SK-N-SH (cell line): ENCODE measurements at regions not wholly inside any gene's neighbourhood (a gene's known extent, or its start where the extent isn't known, plus 50 kb on each side); places are given as distances from the start of the nearest gene placed in this dataset.

Source experiments
- CTCF ChIA-PET: fragments of 300-600, 350-600 bp; formaldehyde crosslinking; extraction: SDS; loops from one replicate; lab custom pipeline; 2021; lab: Yijun Ruan, JAX
- POLR2A ChIA-PET: fragments of 350-600 bp; sonication (Branson Sonifier 250); formaldehyde crosslinking; extraction: SDS; loops from one replicate; lab custom pipeline; 2020; ENCODE audit warnings: antibody characterized with exemption, inconsistent platforms; lab: Yijun Ruan, JAX
- DNase-seq: peaks from one replicate; pipeline ENCODE4 v3.0.0; 2012
- H2AFZ ChIP-seq: fragments of 200-600 bp; sonication (generic); 2 replicates; pipeline ENCODE4 v1.8.1; 2016; ENCODE audit warnings: antibody characterized with exemption, mild to moderate bottlenecking, low read depth
- H3F3A ChIP-seq: fragments of 200-600 bp; sonication (generic); replicated peaks from 2 replicates; pipeline ENCODE3; 2016; ENCODE audit warnings: antibody characterized with exemption, mild to moderate bottlenecking; ENCODE audit not compliant: insufficient read depth
- H3K27ac ChIP-seq, 2 experiments: fragments of 200-500 bp in 1 of 2; fragments of 200-600 bp in 1 of 2; sonication (Bioruptor generic) in 1 of 2; sonication (generic), shearing (Covaris generic) in 1 of 2; 2 replicates each; pipeline versions ENCODE4 v1.5.1 to v1.6.1; 2014 to 2016; ENCODE audit warnings: low read depth in 2 of 2, inconsistent platforms in 1 of 2, low read length in 1 of 2, mild to moderate bottlenecking in 1 of 2, mixed read lengths in 1 of 2
- H3K27me3 ChIP-seq: fragments of 200-600 bp; sonication (generic), shearing (Covaris generic); 2 replicates; pipeline ENCODE4 v1.6.1; 2016; ENCODE audit warnings: mixed run types; ENCODE audit not compliant: insufficient read depth
- H3K36me3 ChIP-seq, 2 experiments: fragments of 200-500 bp in 1 of 2; fragments of 200-600 bp in 1 of 2; sonication (Bioruptor generic) in 1 of 2; sonication (generic) in 1 of 2; replicated peaks in 1 of 2; 2 replicates each; pipeline versions ENCODE3 to v1.5.1; 2014 to 2016; ENCODE audit warnings: low read length in 1 of 2, mild to moderate bottlenecking in 1 of 2; ENCODE audit not compliant: insufficient read depth in 2 of 2, control insufficient read depth in 1 of 2
- H3K4me1 ChIP-seq, 2 experiments: fragments of 200-500 bp in 1 of 2; fragments of 200-600 bp in 1 of 2; sonication (Bioruptor generic) in 1 of 2; sonication (generic), shearing (Covaris generic) in 1 of 2; 2 replicates each; pipeline versions ENCODE4 v1.5.1 to v1.6.1; 2014 to 2016; ENCODE audit warnings: low read depth in 1 of 2, low read length in 1 of 2, mixed run types in 1 of 2; ENCODE audit not compliant: insufficient read depth in 2 of 2, control insufficient read depth in 1 of 2
- H3K4me2 ChIP-seq: fragments of 200-600 bp; sonication (generic), shearing (Covaris generic); 2 replicates; pipeline ENCODE4 v1.6.1; 2017; ENCODE audit warnings: mixed run types
- H3K4me3 ChIP-seq, 2 experiments: fragments of 200-500 bp in 1 of 2; fragments of 200-600 bp in 1 of 2; sonication (Bioruptor generic) in 1 of 2; sonication (generic), shearing (Covaris generic) in 1 of 2; 2 replicates each; pipeline versions ENCODE4 v1.5.1 to v1.8.1; 2014 to 2016; ENCODE audit warnings: low read depth in 2 of 2, inconsistent platforms in 1 of 2, low read length in 1 of 2, mild to moderate bottlenecking in 1 of 2, mixed read lengths in 1 of 2, moderate library complexity in 1 of 2
- H3K79me2 ChIP-seq: fragments of 200-600 bp; sonication (generic); 2 replicates; pipeline ENCODE4 v1.8.1; 2017; ENCODE audit warnings: mild to moderate bottlenecking; ENCODE audit not compliant: insufficient read depth
- H3K9ac ChIP-seq: fragments of 200-600 bp; sonication (generic); 2 replicates; pipeline ENCODE4 v1.6.1; 2017; ENCODE audit warnings: mixed run types
- H3K9me2 ChIP-seq: fragments of 200-600 bp; sonication (generic); 2 replicates; pipeline ENCODE4 v1.6.1; 2017; ENCODE audit warnings: mixed run types
- H3K9me3 ChIP-seq: fragments of 200-600 bp; sonication (generic); 2 replicates; pipeline ENCODE4 v1.6.1; 2017; ENCODE audit warnings: mixed run types, mild to moderate bottlenecking, moderate library complexity
- H4K20me1 ChIP-seq: fragments of 200-600 bp; sonication (generic); 2 replicates; pipeline ENCODE4 v1.6.1; 2017; ENCODE audit warnings: mild to moderate bottlenecking, mixed run types; ENCODE audit not compliant: insufficient read depth
- CHD2 ChIP-seq: fragments of 150-350 bp; IDR thresholded peaks from 2 replicates; pipeline ENCODE4 v1.6.1; 2018; ENCODE audit warnings: low read length; ENCODE audit not compliant: partially characterized antibody
- CTCF ChIP-seq: fragments of 200-600 bp; sonication (generic); IDR thresholded peaks from 2 replicates; pipeline ENCODE4 v1.6.1; 2017; ENCODE audit warnings: antibody characterized with exemption, mild to moderate bottlenecking, moderate library complexity
- EP300 ChIP-seq, 2 experiments: IDR thresholded peaks; 2 replicates each; pipeline versions ENCODE4 v1.4.0 to v1.6.1; 2012; ENCODE audit warnings: borderline replicate concordance in 1 of 2, low read depth in 1 of 2, low read length in 1 of 2
- EZH2phosphoT487 ChIP-seq: fragments of 200-600 bp; sonication (generic); IDR thresholded peaks from 2 replicates; pipeline ENCODE4 v1.6.1; 2017; ENCODE audit warnings: low read depth, mixed run types, mild to moderate bottlenecking, antibody characterized with exemption, moderate library complexity, borderline replicate concordance
- FOXJ3 ChIP-seq: sonication (generic); formaldehyde crosslinking; IDR thresholded peaks from 2 replicates; pipeline ENCODE4 v1.5.1; 2020; ENCODE audit warnings: mild to moderate bottlenecking, missing genetic modification reagents
- GABPA ChIP-seq: IDR thresholded peaks from 2 replicates; pipeline ENCODE4 v1.4.0; 2012; ENCODE audit warnings: low read depth, mild to moderate bottlenecking
- JUND ChIP-seq: IDR thresholded peaks from 2 replicates; pipeline ENCODE4 v1.4.0; 2012
- MAX ChIP-seq: IDR thresholded peaks from 2 replicates; pipeline ENCODE4 v1.4.0; 2012; ENCODE audit warnings: low read depth
- MEF2A ChIP-seq: IDR thresholded peaks from 2 replicates; pipeline ENCODE4 v1.4.0; 2012; ENCODE audit warnings: low read depth, borderline replicate concordance
- MXI1 ChIP-seq: IDR thresholded peaks from 2 replicates; pipeline ENCODE4 v1.6.1; 2012; ENCODE audit warnings: mild to moderate bottlenecking, low read depth, low read length, improper control_type of control experiment
- NFIC ChIP-seq: IDR thresholded peaks from 2 replicates; pipeline ENCODE4 v1.4.0; 2012; ENCODE audit warnings: borderline replicate concordance
- RAD21 ChIP-seq: IDR thresholded peaks from 2 replicates; pipeline ENCODE4 v1.6.1; 2012; ENCODE audit warnings: mild to moderate bottlenecking, low read length
- RXRA ChIP-seq: IDR thresholded peaks from 2 replicates; pipeline ENCODE4 v1.4.0; 2012; ENCODE audit warnings: low read depth, mild to moderate bottlenecking, borderline replicate concordance
- SMC3 ChIP-seq: IDR thresholded peaks from 2 replicates; pipeline ENCODE4 v1.6.1; 2012; ENCODE audit warnings: low read depth, low read length, improper control_type of control experiment
- TCF12 ChIP-seq: IDR thresholded peaks from 2 replicates; pipeline ENCODE4 v1.4.0; 2012
- USF1 ChIP-seq: IDR thresholded peaks from 2 replicates; pipeline ENCODE4 v1.4.0; 2012; ENCODE audit warnings: low read depth, borderline replicate concordance
- YY1 ChIP-seq: IDR thresholded peaks from 2 replicates; pipeline ENCODE4 v1.4.0; 2012; ENCODE audit warnings: low read depth, mild to moderate bottlenecking
- WGBS: methylation state at CpG from one replicate; pipeline ENCODE4 v1.1.6; 2017; ENCODE audit warnings: low lambda C conversion rate; 5-methylcytosine and 5-hydroxymethylcytosine counted together
- TF ChIP-seq, protein P1 (sequence below): fragments of 150-350 bp; IDR thresholded peaks from 2 replicates; pipeline ENCODE4 v1.6.1; 2017; ENCODE audit warnings: antibody characterized with exemption, low read length, low read depth, borderline replicate concordance
- TF ChIP-seq, protein P2 (sequence below): IDR thresholded peaks from 2 replicates; pipeline ENCODE4; 2012
- TF ChIP-seq, protein P3 (sequence below): fragments of 150-350 bp; IDR thresholded peaks from 2 replicates; pipeline ENCODE4 v1.6.1; 2016; ENCODE audit warnings: mild to moderate bottlenecking, low read depth, low read length

DNA sequence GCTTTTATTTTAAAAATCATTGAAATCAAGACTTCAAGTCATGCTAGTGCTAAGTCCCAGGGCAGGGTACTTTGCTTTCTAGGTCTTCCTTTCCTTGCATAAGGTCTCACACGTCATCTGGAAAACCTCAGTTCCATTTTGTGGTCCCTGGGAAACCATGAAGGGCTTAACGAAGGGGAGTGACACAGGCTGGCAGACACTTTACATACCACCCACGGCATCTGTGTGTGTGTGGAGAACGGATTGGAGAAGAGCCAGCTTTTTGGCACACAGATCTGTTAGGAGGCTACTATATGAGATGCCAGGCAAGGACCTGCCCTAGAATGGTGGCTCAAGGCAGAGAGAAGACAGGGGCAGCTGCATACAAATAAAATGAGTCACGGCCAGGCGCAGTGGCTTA lies 107.5 kb upstream of the NSMCE3 start:
- H3F3A ChIP-seq, result no peaks in the 10 kb centered on the region
- peaks cover 0 to 4% of the 10 kb centered on the region in 2 experiments; a peak in 1 of 4 replicates for H3K4me1 ChIP-seq
- H2AFZ ChIP-seq, result no peak overlapping the region
- ChIA-PET POLR2A (no interaction called here), CTCF (interaction anchor here (1.4 kb wide), 1 partner anchor 8 kb away, joined by 3 read pairs; no protein-coding TSS in a partner anchor)
- H4K20me1 ChIP-seq, result no peaks in the 10 kb centered on the region
- no peak overlapping the region for H3K27ac ChIP-seq
- TF ChIP-seq FOXJ3 (CRISPR knock-in tag) (no peak), TCF12 (no peak), MXI1 (no peak), EZH2phosphoT487 (no peak), CTCF (no peak), RXRA (no peak), JUND (no peak), USF1 (no peak), MEF2A (no peak)
- TF ChIP-seq, protein P1, sequence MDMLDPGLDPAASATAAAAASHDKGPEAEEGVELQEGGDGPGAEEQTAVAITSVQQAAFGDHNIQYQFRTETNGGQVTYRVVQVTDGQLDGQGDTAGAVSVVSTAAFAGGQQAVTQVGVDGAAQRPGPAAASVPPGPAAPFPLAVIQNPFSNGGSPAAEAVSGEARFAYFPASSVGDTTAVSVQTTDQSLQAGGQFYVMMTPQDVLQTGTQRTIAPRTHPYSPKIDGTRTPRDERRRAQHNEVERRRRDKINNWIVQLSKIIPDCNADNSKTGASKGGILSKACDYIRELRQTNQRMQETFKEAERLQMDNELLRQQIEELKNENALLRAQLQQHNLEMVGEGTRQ, result no peak
- no peak overlapping the region for H3K9ac ChIP-seq
- no peak overlapping the region for H3K4me3 ChIP-seq
- 42% methylated on average over 6 of the region's 6 CpGs for WGBS
- no peaks in the 10 kb centered on the region for H3K79me2 ChIP-seq
- no peaks in the 10 kb centered on the region for H3K9me2 ChIP-seq
- no peaks in the 10 kb centered on the region; the same call in 1 of the 2 replicates for H3K27me3 ChIP-seq
- no peaks in the 10 kb centered on the region for H3K9me3 ChIP-seq
- H3K36me3 ChIP-seq, result no peaks in the 10 kb centered on the region
- DNase-seq, result no peak
- no peak overlapping the region for H3K4me2 ChIP-seq

GRCh38 chr15:29376590-29376989 lies 107.0 kb upstream of the NSMCE3 start:
- Histone ChIP-seq H2AFZ (no peak overlapping the region), H3K9ac (no peak overlapping the region), H3K4me3 (no peak overlapping the region), H3K79me2 (no peaks in the 10 kb centered on the region), H3K4me1 (peaks cover 0 to 4% of the 10 kb centered on the region in 2 experiments; a peak in 1 of 4 replicates), H3K27me3 (no peaks in the 10 kb centered on the region; the same call in 1 of the 2 replicates), H3F3A (no peaks in the 10 kb centered on the region), H3K27ac (no peak overlapping the region), H3K9me2 (no peaks in the 10 kb centered on the region), H3K4me2 (no peak overlapping the region), H3K9me3 (no peaks in the 10 kb centered on the region), H3K36me3 (no peaks in the 10 kb centered on the region), H4K20me1 (no peaks in the 10 kb centered on the region)
- ChIA-PET CTCF (interaction anchor here (1.4 kb wide), 1 partner anchor 7 kb away, joined by 3 read pairs; no protein-coding TSS in a partner anchor), POLR2A (no interaction called here)
- 46% methylated on average over 7 of the region's 9 CpGs for WGBS
- DNase-seq, result no peak
- TF ChIP-seq, protein P2, sequence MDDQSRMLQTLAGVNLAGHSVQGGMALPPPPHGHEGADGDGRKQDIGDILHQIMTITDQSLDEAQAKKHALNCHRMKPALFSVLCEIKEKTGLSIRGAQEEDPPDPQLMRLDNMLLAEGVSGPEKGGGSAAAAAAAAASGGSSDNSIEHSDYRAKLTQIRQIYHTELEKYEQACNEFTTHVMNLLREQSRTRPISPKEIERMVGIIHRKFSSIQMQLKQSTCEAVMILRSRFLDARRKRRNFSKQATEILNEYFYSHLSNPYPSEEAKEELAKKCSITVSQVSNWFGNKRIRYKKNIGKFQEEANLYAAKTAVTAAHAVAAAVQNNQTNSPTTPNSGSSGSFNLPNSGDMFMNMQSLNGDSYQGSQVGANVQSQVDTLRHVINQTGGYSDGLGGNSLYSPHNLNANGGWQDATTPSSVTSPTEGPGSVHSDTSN, result no peak
- TF ChIP-seq, protein P3, sequence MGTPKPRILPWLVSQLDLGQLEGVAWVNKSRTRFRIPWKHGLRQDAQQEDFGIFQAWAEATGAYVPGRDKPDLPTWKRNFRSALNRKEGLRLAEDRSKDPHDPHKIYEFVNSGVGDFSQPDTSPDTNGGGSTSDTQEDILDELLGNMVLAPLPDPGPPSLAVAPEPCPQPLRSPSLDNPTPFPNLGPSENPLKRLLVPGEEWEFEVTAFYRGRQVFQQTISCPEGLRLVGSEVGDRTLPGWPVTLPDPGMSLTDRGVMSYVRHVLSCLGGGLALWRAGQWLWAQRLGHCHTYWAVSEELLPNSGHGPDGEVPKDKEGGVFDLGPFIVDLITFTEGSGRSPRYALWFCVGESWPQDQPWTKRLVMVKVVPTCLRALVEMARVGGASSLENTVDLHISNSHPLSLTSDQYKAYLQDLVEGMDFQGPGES, result no peak
- TF ChIP-seq MEF2A (no peak), USF1 (no peak), EP300 (IDR thresholded peaks at IDR 0.05; ENCODE audit: borderline replicate concordance in 1 of 2, low read depth in 1 of 2, low read length in 1 of 2) (no peak), YY1 (no peak), SMC3 (no peak), CHD2 (no peak), GABPA (no peak), RAD21 (no peak), NFIC (no peak), MAX (no peak)
